Thymus (tissue), 11 donors: ENCODE measurements at regions not wholly inside any gene's neighbourhood (a gene's known extent, or its start where the extent isn't known, plus 50 kb on each side); places are given as distances from the start of the nearest gene placed in this dataset.

Source experiments
- DNase-seq, 9 donors: peaks; one replicate each; pipeline ENCODE4 v3.0.0-alpha.2; 2013; ENCODE audit warnings: low spot score in 9 of 9, low read depth in 6 of 9, missing footprints in 1 of 9
- H3K27ac ChIP-seq, 2 donors: one replicate each; pipeline ENCODE4 v1.5.1; 2013; ENCODE audit warnings: control low read depth in 1 of 2, low read depth in 1 of 2, low read length in 1 of 2, mild to moderate bottlenecking in 1 of 2, moderate library complexity in 1 of 2
- H3K27me3 ChIP-seq, 2 donors: one replicate each; pipeline ENCODE4 v1.5.1; 2013; ENCODE audit warnings: low read length in 1 of 2; ENCODE audit not compliant: control insufficient read depth in 2 of 2, insufficient read depth in 1 of 2
- H3K36me3 ChIP-seq, 2 donors: one replicate each; pipeline ENCODE4 v1.5.1; 2013; ENCODE audit warnings: low read length in 1 of 2, mild to moderate bottlenecking in 1 of 2, moderate library complexity in 1 of 2; ENCODE audit not compliant: control insufficient read depth in 2 of 2, insufficient read depth in 2 of 2
- H3K4me1 ChIP-seq, 2 donors: one replicate each; pipeline ENCODE4 v1.5.1; 2013; ENCODE audit warnings: low read length in 2 of 2; ENCODE audit not compliant: control insufficient read depth in 2 of 2, insufficient read depth in 2 of 2
- H3K4me3 ChIP-seq, 2 donors: one replicate each; pipeline ENCODE4 v1.5.1; 2013; ENCODE audit warnings: low read length in 2 of 2, control low read depth in 1 of 2, mild to moderate bottlenecking in 1 of 2
- H3K9me3 ChIP-seq, 2 donors: one replicate each; pipeline ENCODE4 v1.5.1; 2013; ENCODE audit warnings: low read length in 1 of 2, mild to moderate bottlenecking in 1 of 2; ENCODE audit not compliant: control insufficient read depth in 2 of 2, insufficient read depth in 1 of 2
- WGBS: extraction: QIAGEN DNeasy Blood & Tissue Kit; methylation state at CpG from one replicate; pipeline ENCODE4 v1.1.7; 2013; 5-methylcytosine and 5-hydroxymethylcytosine counted together
- donor health status: healthy.

- no peaks in the 10 kb centered on the region for H3K36me3 ChIP-seq
- no peak overlapping the region for H3K4me3 ChIP-seq
- no peaks in the 10 kb centered on the region for H3K4me1 ChIP-seq
- WGBS, result 93% methylated on average over 1 of the region's 1 CpG
- H3K27ac ChIP-seq, result no peak overlapping the region
- DNase-seq, result no peak
- H3K9me3 ChIP-seq, result no peaks in the 10 kb centered on the region
- no peaks in the 10 kb centered on the region for H3K27me3 ChIP-seq
Observed at GRCh38 chr14:42420071-42420470, 813.4 kb downstream of the LRFN5 start.

DNA sequence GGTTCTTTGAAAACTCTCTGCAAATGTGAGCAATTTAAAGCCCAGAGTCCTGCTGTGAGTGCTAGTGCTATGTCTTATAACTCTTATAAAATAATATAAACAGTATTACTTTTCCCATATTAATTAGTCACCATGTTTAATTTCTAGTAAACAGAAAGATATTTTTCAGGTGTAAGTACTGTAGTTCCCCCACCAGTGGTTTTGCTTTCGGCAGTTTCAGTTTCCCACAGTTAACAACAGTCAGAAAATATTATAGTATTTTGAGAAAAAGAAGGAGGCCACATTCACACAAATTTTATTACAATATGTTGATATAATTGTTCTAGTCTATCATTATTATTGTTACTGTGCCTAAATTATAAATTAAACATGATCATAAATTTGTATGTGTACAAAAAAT is 800.5 kb downstream of the LRFN5 start:
- H3K27ac ChIP-seq, result no peak overlapping the region
- H3K9me3 ChIP-seq, result no peaks in the 10 kb centered on the region
- no peaks in the 10 kb centered on the region for H3K36me3 ChIP-seq
- no peaks in the 10 kb centered on the region for H3K27me3 ChIP-seq
- DNase-seq, result no peak
- 74% methylated on average over 1 of the region's 1 CpG for WGBS
- H3K4me3 ChIP-seq, result no peak overlapping the region
- no peaks in the 10 kb centered on the region for H3K4me1 ChIP-seq

GRCh38 chr14:42391146-42391834 is 784.6 kb downstream of the LRFN5 start:
- Histone ChIP-seq H3K4me3 (no peak overlapping the region), H3K9me3 (peaks cover 0 to 1% of the 10 kb centered on the region in 2 donors), H3K27ac (no peak overlapping the region), H3K4me1 (no peaks in the 10 kb centered on the region), H3K36me3 (no peaks in the 10 kb centered on the region), H3K27me3 (no peaks in the 10 kb centered on the region)
- WGBS, result 38% methylated on average over 3 of the region's 3 CpGs
- no peak for DNase-seq

GRCh38 chr14:42378880-42379279 is 772.2 kb downstream of the LRFN5 start:
- H3K4me3 ChIP-seq, result no peak overlapping the region
- 97% methylated on average over 4 of the region's 4 CpGs for WGBS
- H3K27ac ChIP-seq, result no peak overlapping the region
- DNase-seq, result no peak
- no peaks in the 10 kb centered on the region for H3K27me3 ChIP-seq
- no peaks in the 10 kb centered on the region for H3K4me1 ChIP-seq
- peaks cover 1 to 7% of the 10 kb centered on the region in 2 donors for H3K9me3 ChIP-seq
- no peaks in the 10 kb centered on the region for H3K36me3 ChIP-seq

- Histone ChIP-seq H3K27ac (no peak overlapping the region), H3K9me3 (peaks cover 1 to 7% of the 10 kb centered on the region in 2 donors), H3K36me3 (no peaks in the 10 kb centered on the region), H3K4me3 (no peak overlapping the region), H3K27me3 (no peaks in the 10 kb centered on the region), H3K4me1 (no peaks in the 10 kb centered on the region)
- DNase-seq, result no peak
- 98% methylated on average over 3 of the region's 3 CpGs for WGBS
Observed at GRCh38 chr14:42378274-42378673, 771.6 kb downstream of the LRFN5 start.

DNA sequence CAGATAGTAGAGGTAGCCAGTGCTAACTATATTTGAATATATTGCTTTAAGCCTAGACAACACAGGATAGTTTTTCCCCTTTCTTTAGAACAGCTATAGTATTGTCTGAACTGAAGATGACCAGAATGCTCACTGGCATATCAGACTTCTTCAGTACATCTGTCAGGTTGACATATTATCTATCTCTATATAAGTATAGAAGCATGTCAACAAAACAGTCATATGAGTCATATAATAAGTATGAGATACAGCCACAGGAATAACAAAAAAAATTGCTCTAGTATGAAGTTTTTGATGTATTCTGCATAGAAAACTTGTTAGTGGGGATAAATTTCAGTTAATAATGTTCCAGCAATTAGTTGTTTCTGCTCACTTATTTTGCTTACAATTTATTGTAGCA is 767.7 kb downstream of the LRFN5 start:
- no peaks in the 10 kb centered on the region for H3K4me1 ChIP-seq
- no peaks in the 10 kb centered on the region for H3K36me3 ChIP-seq
- no peaks in the 10 kb centered on the region for H3K27me3 ChIP-seq
- peaks cover 1 to 7% of the 10 kb centered on the region in 2 donors for H3K9me3 ChIP-seq
- no peak overlapping the region for H3K27ac ChIP-seq
- no peak for DNase-seq
- no peak overlapping the region for H3K4me3 ChIP-seq

DNA sequence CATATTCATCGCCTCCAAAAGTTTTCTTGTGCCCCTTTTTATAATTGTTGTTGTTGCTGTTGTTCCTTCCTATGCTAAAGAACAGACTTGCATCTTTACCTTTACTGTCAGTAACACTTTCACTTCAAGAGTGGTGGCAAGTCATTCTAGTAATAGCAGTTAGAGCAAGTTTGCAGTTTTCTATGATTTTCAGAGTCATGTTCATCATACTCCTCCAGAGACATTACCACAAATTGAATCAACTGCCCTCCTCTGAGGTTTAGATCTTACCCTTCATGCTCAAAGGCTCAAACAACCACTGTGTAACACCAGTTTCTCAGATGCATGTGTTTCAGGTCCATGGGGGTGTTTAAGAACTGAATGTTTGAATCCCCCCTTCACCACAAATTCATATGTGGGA is 763.4 kb downstream of the LRFN5 start:
- Histone ChIP-seq H3K27ac (no peak overlapping the region), H3K4me1 (no peaks in the 10 kb centered on the region), H3K9me3 (no peaks in the 10 kb centered on the region), H3K36me3 (no peaks in the 10 kb centered on the region), H3K27me3 (no peaks in the 10 kb centered on the region), H3K4me3 (no peak overlapping the region)
- no peak for DNase-seq
- WGBS, result 92% methylated on average over 1 of the region's 1 CpG

- no peaks in the 10 kb centered on the region for H3K9me3 ChIP-seq
- no peaks in the 10 kb centered on the region for H3K36me3 ChIP-seq
- H3K27me3 ChIP-seq, result no peaks in the 10 kb centered on the region
- no peaks in the 10 kb centered on the region for H3K4me1 ChIP-seq
- WGBS, result 95% methylated on average over 1 of the region's 1 CpG
- no peak overlapping the region for H3K27ac ChIP-seq
- DNase-seq, result no peak
- no peak overlapping the region for H3K4me3 ChIP-seq
Observed at GRCh38 chr14:42368234-42368633, 761.6 kb downstream of the LRFN5 start.

DNA sequence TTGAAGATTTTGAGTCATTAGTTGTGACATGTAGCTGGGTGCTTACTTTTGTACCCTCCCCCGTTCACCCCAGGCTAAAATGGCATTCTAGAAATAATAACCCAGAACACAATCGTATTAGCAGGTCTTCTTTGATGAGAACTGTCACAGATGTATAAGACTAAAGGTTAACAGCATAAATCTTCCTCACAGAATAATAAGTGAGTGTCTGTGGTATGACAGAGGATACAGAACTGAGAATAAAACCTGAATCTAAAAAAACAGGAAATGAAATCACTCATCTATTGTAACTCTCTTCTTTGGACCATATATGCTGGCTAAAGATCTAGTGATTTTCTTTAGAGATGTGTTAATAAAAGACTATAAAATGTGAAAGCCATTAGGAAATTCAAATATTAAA is 746.6 kb downstream of the LRFN5 start:
- WGBS, result 68% methylated on average over 2 of the region's 2 CpGs
- Histone ChIP-seq H3K27me3 (no peaks in the 10 kb centered on the region), H3K36me3 (no peaks in the 10 kb centered on the region), H3K4me1 (no peaks in the 10 kb centered on the region), H3K9me3 (no peaks in the 10 kb centered on the region), H3K27ac (no peak overlapping the region), H3K4me3 (no peak overlapping the region)
- no peak for DNase-seq

GRCh38 chr14:42335918-42336317 is 729.2 kb downstream of the LRFN5 start:
- Histone ChIP-seq H3K36me3 (no peaks in the 10 kb centered on the region), H3K4me1 (no peaks in the 10 kb centered on the region), H3K4me3 (no peak overlapping the region), H3K27ac (no peak overlapping the region), H3K9me3 (no peaks in the 10 kb centered on the region), H3K27me3 (no peaks in the 10 kb centered on the region)
- WGBS, result 98% methylated on average over 1 of the region's 1 CpG
- DNase-seq, result no peak
